ENCODE measurements at regions not wholly inside any gene's neighbourhood (a gene's known extent, or its start where the extent isn't known, plus 50 kb on each side); places are given as distances from the start of the nearest gene placed in this dataset.

GRCh38 chr10:43702936-43703281 lies 54.2 kb upstream of the ZNF32 start:
- H3K4me2 ChIP-seq, result no peak overlapping the region
- WGBS (ENCODE audit: missing lambda C conversion rate), result 64% methylated on average over 6 of the region's 19 CpGs
- ATAC-seq (no peak), DNase-seq (ENCODE audit: low read depth in 1 of 2, low spot score in 1 of 2) (no peak), FAIRE-seq (no peak)
- no peak overlapping the region for H3K4me3 ChIP-seq
- no peaks in the 10 kb centered on the region for H3K9me3 ChIP-seq
- ChIA-PET CTCF (interaction anchor here (4.6 kb wide), 1 partner anchor 13 kb away, joined by 24 read pairs; no protein-coding TSS in a partner anchor), POLR2A (no interaction called here)
- TF ChIP-seq MAX (IDR thresholded peaks at IDR 0.05) (no peak), E2F6 (IDR thresholded peaks at IDR 0.05; ENCODE audit: borderline replicate concordance, low read depth) (no peak), MYC (IDR thresholded peaks at IDR 0.05; ENCODE audit: borderline replicate concordance, low read length) (no peak), RAD21 (conservative IDR thresholded peaks at IDR 0.05 in 1 of 2, IDR thresholded peaks at IDR 0.05 in 1 of 2) (no peak), HEYL (CRISPR knock-in tag; IDR thresholded peaks at IDR 0.05) (no peak), BHLHE40 (IDR thresholded peaks at IDR 0.05; ENCODE audit: low read depth, low read length) (no peak), ATOH8 (CRISPR knock-in tag; IDR thresholded peaks at IDR 0.05; ENCODE audit: low read depth) (no peak), FOXS1 (CRISPR knock-in tag; IDR thresholded peaks at IDR 0.05) (no peak), POLR2AphosphoS2 (conservative IDR thresholded peaks at IDR 0.05; ENCODE audit: low read length) (no peak), KDM5A (IDR thresholded peaks at IDR 0.05) (no peak), PHF8 (IDR thresholded peaks at IDR 0.05; ENCODE audit: borderline replicate concordance, low read depth) (no peak), SREBF2 (IDR thresholded peaks at IDR 0.05) (no peak), MAZ (IDR thresholded peaks at IDR 0.05; ENCODE audit: borderline replicate concordance, low read depth, low read length) (no peak), NPAS2 (CRISPR knock-in tag; IDR thresholded peaks at IDR 0.05; ENCODE audit: borderline replicate concordance) (no peak), NFE2L2 (conservative IDR thresholded peaks at IDR 0.05; ENCODE audit: low read length) (no peak), MAFK (IDR thresholded peaks at IDR 0.05; ENCODE audit: partially characterized antibody) (no peak), CEBPB (IDR thresholded peaks at IDR 0.05) (no peak), BCL3 (IDR thresholded peaks at IDR 0.05) (no peak), REST (IDR thresholded peaks at IDR 0.05) (no peak)
- no peak overlapping the region for H3K27ac ChIP-seq
- H3K4me1 ChIP-seq, result no peaks in the 10 kb centered on the region

GRCh38 chr10:43702213-43702935 lies 53.7 kb upstream of the ZNF32 start:
- no peak overlapping the region for H3K4me3 ChIP-seq
- no peaks in the 10 kb centered on the region for H3K4me1 ChIP-seq
- ChIA-PET CTCF (interaction anchor here (4.6 kb wide), 1 partner anchor 12 kb away, joined by 24 read pairs; no protein-coding TSS in a partner anchor), POLR2A (no interaction called here)
- H3K9me3 ChIP-seq, result no peaks in the 10 kb centered on the region
- WGBS (ENCODE audit: missing lambda C conversion rate), result 58% methylated on average over 20 of the region's 33 CpGs
- no peak for TF ChIP-seq PBX3 (IDR thresholded peaks at IDR 0.05)
- TF ChIP-seq ZSCAN20 (CRISPR knock-in tag; IDR thresholded peaks at IDR 0.05), result no peak
- TF ChIP-seq RARB (CRISPR knock-in tag; IDR thresholded peaks at IDR 0.05), result no peak
- no peak for TF ChIP-seq HOXB13 (CRISPR knock-in tag; IDR thresholded peaks at IDR 0.05; ENCODE audit: low read depth)
- TF ChIP-seq ZNF302 (CRISPR knock-in tag; IDR thresholded peaks at IDR 0.05), result no peak
- TF ChIP-seq PHF8 (IDR thresholded peaks at IDR 0.05; ENCODE audit: borderline replicate concordance, low read depth), result no peak
- no peak for TF ChIP-seq JUN (IDR thresholded peaks at IDR 0.05)
- H3K4me2 ChIP-seq, result no peak overlapping the region
- DNase-seq (ENCODE audit: low read depth in 1 of 2, low spot score in 1 of 2) (no peak), FAIRE-seq (no peak), ATAC-seq (no peak)
- H3K27ac ChIP-seq, result no peak overlapping the region
